Pons (tissue), 1 donor: ENCODE measurements at regions not wholly inside any gene's neighbourhood (a gene's known extent, or its start where the extent isn't known, plus 50 kb on each side); places are given as distances from the start of the nearest gene placed in this dataset.

Experiments
- DNase-seq: peaks from one replicate; pipeline ENCODE4 v3.0.0-alpha.2; 2016; ENCODE audit warnings: low spot score

DNA sequence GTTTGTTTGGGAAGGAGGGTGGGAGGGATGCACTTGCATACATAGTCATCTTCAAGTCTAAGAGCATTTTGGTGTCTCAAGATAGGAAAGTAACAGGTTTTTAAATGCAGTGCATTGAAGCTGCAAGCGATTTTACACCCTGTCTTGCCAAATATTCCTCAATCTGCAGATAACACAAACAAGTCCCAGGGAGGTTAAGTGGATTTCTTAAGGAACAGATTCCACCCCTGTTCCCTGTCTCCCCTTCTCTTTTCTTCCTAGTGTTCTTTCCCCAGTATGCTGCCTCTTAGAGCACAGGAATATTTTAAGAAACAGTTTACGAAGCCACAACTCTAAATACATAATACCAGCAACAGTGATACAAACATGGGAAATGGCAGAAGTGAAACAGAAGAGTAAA is 389.9 kb downstream of the PLPP3 start:
- DNase-seq: peak; percentile 22

DNA sequence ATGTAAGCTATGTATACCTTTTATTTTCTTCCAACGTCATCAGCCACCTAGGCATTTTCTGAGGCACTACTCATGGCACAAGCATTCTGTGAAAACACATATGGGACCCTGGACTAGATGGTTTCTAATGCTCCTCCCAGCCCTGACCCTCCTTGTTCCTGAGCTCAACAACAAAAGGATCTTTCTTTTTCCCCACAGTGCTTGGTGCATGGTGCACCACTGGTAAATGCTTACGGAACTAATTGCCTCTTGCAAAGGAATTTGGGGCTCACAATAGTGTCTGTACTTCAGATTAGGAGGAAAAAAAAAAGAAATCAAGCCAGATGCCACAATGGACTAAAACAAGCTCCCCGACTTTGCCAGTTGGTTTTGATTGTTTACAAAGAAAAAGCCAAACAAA is 390.5 kb downstream of the PLPP3 start:
- DNase-seq: peak; percentile 61

DNA sequence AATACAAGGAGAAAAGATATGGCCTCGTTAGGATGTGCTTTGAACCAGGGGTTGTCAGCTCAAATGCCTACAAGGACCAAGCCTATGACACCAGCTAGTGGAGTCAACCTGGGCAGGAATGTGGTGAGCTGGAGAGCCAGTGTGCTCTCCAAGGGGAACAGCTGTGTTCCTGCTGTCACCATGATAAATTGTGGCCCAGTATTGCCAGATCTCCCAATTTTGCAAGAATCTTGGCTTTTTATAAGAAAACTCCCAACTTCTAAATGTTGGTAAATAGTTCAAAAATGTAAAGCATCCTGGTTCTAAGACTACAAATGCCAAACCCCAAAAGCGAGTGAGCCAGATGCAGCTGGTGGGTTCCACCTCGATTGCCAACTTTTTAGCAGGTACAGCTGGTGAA is 391.1 kb downstream of the PLPP3 start:
- DNase-seq: no peak

DNA sequence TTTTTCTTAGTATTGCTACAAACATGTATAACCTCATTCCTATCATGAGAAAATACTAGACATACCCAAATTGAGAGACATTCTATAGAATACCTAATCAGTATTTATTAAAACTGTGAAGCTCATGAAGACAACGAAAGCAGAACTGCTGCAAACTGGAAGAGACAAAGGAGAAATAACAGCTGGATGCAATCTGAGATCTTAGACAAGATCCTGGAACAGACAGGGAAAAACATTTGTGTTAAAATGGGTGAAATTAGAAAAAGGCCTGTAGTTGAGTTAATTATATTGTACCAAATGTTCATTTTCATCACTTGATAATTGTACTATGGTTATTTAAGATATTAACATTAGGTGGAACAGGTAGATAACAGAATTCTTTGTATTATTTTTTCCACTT is 392.0 kb downstream of the PLPP3 start:
- DNase-seq: no peak

DNA sequence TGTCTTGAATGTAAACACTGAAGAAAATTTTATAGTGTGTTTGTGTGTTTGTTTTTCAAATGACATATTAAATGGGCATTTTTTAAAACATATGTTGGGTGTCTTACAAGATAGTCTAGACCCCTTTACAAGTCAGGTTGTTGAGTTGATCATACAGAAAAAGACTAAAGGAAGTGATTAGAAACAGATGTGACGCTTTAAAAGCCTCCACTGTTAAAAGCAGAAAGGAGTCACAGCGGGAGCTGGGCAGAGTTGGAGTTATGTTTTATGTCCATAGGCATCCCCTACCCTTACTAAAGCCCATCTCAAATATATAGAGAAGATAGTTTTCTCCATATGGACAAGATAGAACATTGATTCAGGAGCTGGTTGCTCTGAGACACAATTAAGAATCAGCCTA is 393.9 kb downstream of the PLPP3 start:
- no peak for DNase-seq

DNA sequence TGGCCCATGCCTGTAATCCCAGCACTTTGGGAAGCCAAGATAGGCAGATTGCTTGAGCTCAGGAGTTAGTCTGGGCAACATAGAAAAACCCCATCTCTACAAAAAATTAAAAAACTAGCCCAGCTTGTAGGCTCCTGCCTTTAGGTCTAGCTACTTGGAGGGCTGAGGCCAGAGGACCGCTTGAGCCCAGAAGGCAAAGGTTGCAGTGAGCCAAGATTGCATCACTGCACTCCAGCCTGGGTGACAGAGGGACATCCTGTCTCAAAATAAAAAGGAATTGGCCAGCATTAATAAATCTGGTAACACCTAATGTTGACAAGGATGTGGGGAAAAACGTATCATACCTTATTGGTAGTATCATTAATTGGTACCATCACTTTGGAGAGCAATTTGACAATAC is 396.2 kb downstream of the PLPP3 start:
- DNase-seq: no peak

DNA sequence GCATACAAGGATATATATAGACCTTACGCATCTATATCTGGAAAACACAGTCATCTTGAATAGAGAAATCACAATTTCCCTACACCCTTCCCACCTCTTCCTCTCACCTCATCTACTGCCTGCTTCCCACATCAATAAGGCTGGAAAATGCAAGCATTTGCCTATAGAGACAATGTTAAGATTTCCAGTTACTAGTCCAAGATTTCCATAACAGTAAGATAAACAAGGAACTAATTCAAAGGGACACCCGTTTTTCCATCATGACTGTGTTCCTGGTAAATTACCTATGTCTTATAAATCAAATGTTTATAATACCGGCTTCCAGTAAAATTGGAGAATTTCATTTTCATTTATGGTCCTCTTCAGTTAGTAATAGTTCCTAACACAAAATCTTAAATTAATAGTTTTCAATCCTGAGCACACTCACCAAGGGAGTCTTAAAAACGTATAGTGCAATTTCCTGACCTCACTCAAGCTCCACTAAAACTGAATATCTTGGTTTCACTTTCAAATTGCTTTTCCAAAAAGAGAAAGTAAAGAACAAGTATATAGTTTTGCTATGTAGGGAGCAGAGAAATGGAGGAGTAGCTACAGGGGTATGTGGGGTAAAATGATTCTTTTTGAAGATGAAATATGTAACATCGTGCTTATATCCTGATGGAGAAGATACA is 398.7 kb downstream of the PLPP3 start:
- DNase-seq: no peak

DNA sequence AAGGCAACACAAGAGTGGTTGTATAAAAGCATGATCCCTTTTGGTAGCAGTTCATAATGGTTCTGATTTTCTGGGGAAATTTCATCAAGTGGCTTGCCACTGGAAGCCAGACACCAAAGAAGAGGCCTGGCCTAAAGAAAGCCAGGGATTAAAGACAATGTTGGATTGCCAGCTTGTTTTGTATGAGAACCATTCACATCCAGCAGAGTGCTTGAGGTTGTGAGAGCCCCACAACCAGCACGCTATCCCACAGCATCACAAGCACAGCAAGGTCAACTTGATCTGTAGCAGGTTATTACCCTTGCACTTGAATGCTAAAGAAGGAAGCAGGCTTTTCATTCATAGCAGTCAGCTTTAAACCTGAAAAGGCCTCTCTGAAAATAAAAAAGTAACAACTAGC is 399.8 kb downstream of the PLPP3 start:
- no peak for DNase-seq

DNA sequence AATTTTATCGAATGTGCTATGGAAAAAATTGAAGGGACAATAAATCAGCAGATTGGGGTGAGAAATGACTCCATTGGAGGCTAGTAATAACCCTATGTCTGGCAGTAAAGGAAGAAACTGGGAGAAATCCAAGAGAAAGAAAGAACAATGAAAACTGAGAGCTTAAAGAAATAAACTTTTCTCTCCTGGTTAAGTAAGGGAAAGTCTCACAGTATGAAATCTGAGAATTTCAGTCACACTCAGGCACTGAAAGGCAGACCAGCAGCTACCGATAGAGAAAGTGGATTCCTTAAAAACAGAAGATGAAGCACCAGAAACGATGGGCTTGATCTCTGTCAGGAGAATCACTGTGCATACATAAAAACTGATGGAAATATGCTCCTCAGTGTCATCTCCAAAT is 404.2 kb downstream of the PLPP3 start:
- no peak for DNase-seq

DNA sequence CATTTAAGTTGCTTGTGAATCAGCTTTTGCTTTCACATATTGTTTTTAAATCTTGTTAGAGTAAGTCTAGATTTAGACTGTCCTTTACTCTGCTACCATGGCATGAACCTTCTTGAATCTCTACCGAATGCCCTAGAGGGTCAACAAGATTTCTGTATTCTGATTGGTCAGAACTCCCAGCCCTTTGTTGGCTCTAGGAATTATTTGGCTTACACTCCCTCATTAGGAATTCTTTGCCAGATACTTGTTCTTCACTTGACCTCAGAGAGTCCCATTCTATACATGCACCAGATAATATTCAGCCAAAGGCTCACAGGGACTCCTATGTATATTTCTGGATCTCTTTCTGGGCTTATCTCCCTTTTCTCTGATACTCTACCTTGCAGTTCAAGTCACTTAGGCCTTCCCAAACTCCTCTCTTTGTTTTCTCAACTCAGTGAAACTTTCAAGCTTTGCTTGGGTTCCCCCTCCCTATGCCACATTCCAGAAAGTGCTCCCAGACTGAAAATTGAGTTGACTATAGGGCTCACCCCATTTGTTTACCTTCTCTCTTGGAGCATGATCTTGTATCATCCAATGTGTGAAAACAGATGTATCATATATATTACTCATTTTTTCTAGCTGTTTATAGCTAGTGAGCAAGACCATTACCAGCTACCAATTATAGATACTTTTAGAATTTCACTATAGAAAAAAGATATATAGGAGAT is 405.0 kb downstream of the PLPP3 start:
- DNase-seq: no peak

DNA sequence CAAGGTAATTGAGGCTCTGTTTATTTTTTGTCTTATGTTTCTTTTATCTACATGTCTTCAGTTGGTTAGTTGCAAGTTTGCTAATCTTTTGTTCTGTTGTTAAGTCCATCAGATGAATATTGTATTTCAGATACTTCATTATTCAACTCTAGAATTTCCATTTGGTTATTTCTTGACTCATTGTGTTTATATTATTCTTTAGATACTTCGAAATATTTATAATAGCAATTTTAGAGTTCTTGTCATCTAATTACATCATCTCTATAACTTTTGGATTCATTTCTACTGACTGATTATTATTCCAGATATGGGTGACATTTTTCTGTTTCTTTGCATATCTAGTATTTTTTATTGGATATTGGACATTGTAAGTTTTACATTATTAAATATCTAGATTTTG is 405.6 kb downstream of the PLPP3 start:
- DNase-seq: no peak

DNA sequence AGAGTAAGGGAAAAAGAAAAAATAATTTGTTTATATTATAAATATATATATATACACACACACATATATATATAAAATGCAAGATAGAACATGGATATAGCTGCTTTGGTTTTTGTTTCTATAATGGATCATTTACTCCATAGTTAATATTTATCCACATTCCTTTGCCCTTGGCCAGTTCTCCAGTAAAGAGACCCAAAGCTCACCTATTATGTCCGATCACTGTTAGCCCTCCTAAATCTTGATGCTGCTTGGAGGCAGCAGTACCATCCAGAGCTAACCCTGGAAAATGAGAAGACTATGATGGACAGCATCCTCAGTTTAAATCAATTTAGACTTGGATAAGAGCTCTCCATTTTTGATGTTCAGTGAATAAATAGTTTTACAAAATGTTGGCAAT is 407.7 kb downstream of the PLPP3 start:
- DNase-seq: no peak

DNA sequence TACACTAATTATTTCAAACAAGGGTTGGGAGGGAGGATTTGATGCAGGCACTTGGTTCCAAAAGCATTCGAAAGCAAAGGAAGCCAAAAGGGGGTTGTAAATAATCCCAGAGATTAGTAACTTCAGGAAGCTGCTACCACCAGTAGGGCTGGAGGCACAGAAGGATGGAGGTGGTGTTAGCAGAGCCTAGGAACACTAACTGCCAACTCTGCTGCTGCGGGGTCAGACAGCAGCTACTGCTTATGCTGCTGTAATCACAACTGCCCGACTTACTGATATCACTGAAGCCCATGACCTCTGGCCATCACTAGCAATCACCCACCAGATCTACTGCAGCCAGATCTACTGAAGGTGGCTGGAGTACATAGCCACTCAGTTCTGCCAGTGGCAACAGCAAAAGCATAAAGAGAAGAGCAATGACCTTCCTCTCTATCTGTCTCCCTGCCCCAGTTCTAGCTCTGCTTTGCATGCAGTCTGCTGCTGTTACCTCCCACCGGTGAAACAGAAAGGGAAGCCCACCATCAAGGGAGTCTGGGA is 408.5 kb downstream of the PLPP3 start:
- DNase-seq: no peak

DNA sequence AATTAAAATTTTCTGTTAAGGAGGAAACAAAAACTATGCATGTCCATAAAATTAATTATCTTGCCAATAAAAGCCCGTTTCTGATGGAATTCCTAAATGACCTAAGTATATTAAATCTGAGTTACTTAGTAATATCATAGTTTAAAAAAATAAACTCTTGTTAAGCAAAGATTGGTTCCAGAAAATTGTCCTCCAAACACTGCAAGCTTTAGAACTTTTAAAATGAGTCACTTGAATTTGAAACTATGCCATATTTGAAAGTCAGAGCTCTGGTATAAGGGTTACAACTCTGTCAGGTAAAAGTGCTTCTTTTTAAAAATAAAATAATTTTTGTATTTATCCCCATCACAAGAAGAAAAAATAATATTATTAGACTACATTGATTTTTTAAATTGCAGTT is 409.5 kb downstream of the PLPP3 start:
- DNase-seq: no peak

DNA sequence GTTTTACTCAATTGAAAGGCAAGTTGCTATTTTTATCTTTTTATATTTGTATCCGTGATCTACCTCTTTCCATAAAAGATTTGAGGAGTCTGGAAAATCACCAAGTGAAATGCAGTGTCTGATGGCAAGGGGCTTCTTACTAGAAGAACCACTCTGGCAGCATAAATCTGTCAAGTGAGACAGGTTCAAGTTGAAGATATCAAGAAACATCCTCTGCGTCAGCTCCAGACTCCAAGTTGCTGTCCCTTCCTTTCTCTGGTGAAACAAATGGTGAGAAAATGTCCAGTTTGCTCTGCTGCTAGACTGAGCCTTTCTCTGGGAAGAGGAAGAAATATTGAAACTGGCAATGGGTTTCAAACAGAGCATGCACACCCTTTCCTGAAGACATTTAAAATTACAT is 411.2 kb downstream of the PLPP3 start:
- DNase-seq: no peak

DNA sequence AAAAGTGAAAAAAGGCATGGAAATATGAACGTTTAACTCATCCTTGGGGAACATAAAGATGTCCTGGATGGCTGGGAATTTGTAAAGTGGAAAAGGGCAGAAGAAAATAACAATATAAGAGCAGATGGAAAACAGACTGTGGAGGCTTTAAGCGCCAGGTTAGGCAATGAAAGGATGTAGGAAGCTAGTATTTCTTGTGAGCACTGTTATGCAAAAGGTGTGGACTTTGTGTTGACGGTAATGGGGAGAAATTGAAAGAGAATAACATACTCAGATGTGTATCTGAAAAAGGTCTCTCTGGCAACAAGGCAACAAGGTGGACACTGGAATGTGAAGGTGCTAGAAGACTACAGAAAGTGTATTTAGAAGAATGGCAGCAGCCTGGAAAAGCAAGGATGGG is 411.8 kb downstream of the PLPP3 start:
- DNase-seq: no peak

DNA sequence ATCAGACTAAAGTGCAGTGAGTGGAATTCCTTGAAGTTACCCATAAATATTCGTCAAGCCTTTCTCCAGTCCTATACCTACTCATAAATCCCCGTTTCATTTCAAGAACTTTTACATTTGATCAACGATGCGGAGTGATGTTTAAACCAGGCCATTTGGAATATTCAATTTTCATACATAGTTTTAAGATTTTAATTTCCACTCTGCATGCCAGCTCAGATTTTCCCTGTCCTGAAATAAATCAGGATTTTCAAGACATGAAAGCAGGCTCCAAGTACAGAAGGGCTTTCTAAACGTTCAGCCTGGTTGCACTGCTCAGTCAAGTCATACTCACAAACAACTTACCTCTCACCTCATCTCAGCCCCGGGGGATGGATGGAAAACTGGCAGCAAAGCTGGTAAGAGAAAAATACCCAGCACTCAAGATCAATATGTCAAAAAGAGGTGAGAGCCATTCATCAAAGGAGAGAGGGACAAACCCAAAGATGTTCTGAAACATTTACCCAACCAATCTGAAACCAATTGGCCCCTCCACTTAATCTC is 418.5 kb downstream of the PLPP3 start:
- no peak for DNase-seq

DNA sequence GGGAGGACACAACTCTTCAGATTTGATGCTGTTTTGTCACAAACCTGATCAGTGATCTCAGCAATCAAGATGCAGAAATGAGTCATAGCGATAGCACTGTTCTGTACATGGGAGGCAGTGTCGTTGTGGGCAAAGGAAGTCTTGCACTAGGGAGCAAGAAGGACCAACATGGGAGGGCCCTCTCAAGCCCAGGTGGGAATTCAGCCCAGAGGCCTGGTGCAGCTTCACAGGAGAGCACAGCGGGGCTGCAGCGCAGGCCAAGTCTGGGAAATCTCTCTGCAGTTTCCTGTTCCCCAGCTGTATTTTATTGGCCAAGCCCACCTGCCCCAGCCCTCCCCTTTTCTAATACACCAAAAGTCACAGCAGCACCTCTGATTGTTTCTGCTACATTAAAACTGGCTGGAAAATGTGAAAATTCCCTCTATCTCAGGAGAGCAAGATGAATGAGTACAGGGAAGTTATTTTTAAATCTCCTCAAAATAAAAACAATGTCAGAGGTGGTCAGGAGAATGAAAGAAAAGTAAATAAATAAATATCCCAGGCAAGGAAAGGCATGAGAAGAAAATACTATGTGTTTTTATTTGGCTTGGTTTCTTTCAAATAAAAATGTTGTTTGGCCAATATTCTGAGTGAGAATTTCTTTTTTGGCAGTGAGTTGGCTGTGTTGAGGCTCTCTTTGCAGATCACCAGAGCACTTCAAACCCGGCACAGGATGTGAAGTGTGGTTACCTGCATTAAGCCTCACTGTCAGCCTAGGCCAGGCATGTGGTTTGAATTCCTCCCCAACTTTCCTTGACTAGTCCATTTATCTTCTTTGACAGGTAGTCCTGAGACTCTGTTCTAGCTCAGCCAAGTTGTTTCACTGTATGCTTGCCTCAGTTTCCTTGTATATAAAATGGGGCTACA is 422.1 kb downstream of the PLPP3 start:
- no peak for DNase-seq

DNA sequence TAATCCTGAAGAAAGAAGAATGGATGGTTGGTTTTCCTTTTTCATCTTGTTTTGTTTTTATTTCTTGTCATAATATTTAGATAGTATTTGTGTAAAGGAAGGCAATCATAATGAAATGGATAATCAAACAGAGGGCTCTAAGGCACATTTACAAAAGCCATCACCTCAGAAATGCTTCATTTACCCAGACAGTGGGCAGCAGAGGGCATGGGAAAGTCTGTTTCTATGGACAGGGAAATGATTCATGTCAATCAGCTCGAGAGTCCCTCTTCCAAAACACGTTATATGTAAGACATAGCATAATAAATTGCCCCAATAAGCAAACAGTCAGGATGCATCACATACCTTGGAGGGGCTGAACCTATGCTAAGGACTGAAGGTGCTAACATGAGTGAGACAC is 426.1 kb downstream of the PLPP3 start:
- DNase-seq: no peak

DNA sequence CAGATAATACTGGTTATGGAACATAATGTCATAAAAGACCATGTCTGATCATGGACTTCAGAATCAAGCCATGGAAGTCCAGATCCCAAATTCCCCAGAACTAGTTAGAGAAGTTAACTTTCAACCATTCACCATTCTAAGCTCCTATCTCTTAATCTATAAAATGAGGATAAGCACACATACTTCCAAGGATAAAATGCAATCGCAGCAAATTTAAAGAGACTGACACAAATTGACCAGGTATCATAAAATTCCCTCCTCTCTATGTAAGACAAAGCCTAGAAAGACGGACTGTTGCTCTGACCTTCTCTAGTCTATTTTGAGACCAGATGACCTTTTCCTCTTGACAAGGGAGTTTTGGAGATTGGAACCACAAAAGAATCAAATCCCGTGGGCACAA is 426.7 kb downstream of the PLPP3 start:
- no peak for DNase-seq

DNA sequence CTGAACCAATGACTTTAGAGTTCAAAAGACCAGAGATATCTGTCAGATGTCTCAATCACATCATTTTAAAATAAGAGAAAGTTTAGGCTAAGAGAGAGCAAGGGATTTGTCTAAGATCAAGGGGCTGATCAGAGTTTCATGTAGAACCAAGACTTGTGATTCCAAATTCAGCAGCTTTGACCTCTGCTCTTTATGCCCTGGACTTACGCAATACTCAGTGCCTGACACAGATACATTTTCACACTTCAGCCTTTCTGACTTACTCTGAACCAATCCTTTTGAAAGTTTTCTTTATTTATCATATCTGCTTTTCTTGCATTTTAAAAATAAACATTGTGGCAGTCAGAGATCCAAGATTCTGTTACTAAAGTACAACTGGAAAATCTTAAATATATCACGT is 428.0 kb downstream of the PLPP3 start:
- DNase-seq: no peak

DNA sequence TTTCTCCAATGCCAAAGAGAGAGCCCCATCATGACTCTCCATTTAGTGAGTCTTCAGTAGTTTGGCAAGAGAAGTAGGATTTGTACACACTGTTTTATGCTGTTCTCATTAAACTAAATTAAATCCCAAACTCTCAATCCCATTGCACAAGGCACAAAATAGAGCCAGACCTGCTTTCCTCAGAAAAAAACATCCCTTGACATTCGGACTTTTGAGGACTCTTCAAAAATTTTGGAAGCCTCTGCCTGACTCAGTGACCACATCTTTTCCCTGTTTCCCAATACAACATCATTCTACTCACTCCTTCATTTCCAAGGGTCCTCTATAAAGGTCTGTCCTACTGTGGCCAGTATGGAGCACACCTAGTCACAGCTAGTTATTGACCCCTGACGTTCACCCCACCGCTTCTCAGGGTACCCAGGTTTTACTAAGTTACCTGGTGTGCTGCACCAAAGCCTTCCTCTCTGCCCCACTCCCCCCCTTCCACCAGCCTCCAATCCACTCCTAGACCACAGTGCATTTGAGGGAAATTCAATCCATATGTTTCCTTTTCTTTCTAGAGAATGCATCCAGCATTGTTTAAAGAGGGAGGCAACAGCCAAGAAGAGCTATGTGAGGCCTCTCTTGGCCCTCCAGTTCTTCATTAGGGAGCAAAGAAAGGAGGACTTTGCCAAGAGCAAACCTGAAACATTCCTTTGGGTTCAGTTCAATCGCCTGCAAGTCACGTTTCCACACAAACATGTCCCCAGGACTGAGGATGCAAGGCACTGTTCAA is 428.7 kb downstream of the PLPP3 start:
- DNase-seq: no peak
